Gastroesophageal sphincter (tissue), 3 donors: ENCODE measurements at regions not wholly inside any gene's neighbourhood (a gene's known extent, or its start where the extent isn't known, plus 50 kb on each side); places are given as distances from the start of the nearest gene placed in this dataset.

Source experiments
- CTCF ChIP-seq, 4 experiments: fragments of 200-600 bp in 2 of 4; fragments of 450-650 bp in 2 of 4; sonication (generic) in 1 of 4; IDR thresholded peaks; one replicate each; pipeline ENCODE4 v1.5.1; 2017 to 2019; ENCODE audit warnings: antibody characterized with exemption in 4 of 4, mild to moderate bottlenecking in 2 of 4, moderate library complexity in 2 of 4
- EP300 ChIP-seq: sonication (generic); formaldehyde crosslinking; IDR thresholded peaks from one replicate; pipeline ENCODE4 v1.6.1; 2017; ENCODE audit warnings: antibody characterized with exemption, mild to moderate bottlenecking

DNA sequence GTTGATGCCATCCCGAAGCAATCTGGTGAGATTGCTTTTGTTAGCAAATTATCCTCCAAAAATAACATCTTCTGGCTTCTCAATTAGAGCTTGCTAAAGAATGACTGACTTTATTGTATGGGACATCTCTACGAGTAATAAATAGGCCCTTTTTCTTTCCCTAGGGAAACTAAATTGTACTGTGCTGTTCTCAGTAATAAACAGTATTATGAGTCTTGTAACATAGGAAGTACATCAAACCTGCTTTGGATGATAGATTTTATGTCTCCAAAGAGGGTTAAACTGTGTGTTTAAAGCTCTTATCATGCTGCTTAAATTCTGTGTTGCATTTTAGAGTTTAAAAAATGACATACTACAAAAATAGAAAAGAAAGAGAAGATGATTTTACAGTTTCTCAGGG is 153.4 kb upstream of the THRB start:
- TF ChIP-seq CTCF (IDR thresholded peaks at IDR 0.05) (no peak), EP300 (no peak)
